ENCODE measurements at regions not wholly inside any gene's neighbourhood (a gene's known extent, or its start where the extent isn't known, plus 50 kb on each side); places are given as distances from the start of the nearest gene placed in this dataset.

DNA sequence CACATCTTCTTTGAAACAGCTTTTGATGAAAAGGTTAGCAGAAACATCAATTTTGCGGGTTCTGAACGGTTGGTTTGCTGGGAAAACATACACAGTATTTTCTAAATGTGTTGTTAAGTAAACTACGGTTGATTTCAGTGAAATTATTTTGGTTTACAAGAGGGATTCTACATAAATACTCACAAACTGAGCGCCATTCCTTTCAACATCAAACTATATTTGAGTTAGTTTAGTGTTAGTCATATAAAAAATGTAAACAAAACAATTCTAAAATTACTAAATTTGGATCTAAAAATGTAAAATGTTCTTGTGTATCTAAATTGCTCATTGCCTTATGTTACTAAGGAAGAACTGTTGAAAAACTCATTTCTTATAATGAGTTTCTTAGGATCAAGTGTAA, 425.6 kb downstream of the PCDH18 start:
- no peak for TF ChIP-seq CTCF (IDR thresholded peaks at IDR 0.05)
- Histone ChIP-seq H3K9ac (no peak overlapping the region), H3K4me2 (ENCODE audit: low read length) (no peak overlapping the region), H3K4me1 (no peaks in the 10 kb centered on the region), H3K27ac (no peak overlapping the region), H2AFZ (no peak overlapping the region), H3K36me3 (ENCODE audit: control insufficient read depth, insufficient read depth, low read length) (no peaks in the 10 kb centered on the region), H3K4me3 (ENCODE audit: low read depth, low read length) (no peak overlapping the region), H3K79me2 (no peaks in the 10 kb centered on the region), H3K27me3 (ENCODE audit: control insufficient read depth, insufficient read depth, low read length) (no peaks in the 10 kb centered on the region), H3K9me3 (ENCODE audit: control insufficient read depth, low read length) (no peaks in the 10 kb centered on the region)

- H3K9me3 ChIP-seq (ENCODE audit: control insufficient read depth, low read length): no peaks in the 10 kb centered on the region
- no peak overlapping the region for H3K27ac ChIP-seq
- H3K4me3 ChIP-seq (ENCODE audit: low read depth, low read length): no peak overlapping the region
- no peak overlapping the region for H2AFZ ChIP-seq
- no peaks in the 10 kb centered on the region for H3K36me3 ChIP-seq (ENCODE audit: control insufficient read depth, insufficient read depth, low read length)
- no peaks in the 10 kb centered on the region for H3K27me3 ChIP-seq (ENCODE audit: control insufficient read depth, insufficient read depth, low read length)
- H3K79me2 ChIP-seq: no peaks in the 10 kb centered on the region
- H3K4me2 ChIP-seq (ENCODE audit: low read length): no peak overlapping the region
- H3K9ac ChIP-seq: no peak overlapping the region
- no peak for TF ChIP-seq CTCF (IDR thresholded peaks at IDR 0.05)
- H3K4me1 ChIP-seq: no peaks in the 10 kb centered on the region
Measured at GRCh38 chr4:137106287-137106686, 426.0 kb downstream of the PCDH18 start.

- no peak overlapping the region for H3K9ac ChIP-seq
- no peak for TF ChIP-seq CTCF (IDR thresholded peaks at IDR 0.05)
- no peaks in the 10 kb centered on the region for H3K27me3 ChIP-seq (ENCODE audit: control insufficient read depth, insufficient read depth, low read length)
- no peaks in the 10 kb centered on the region for H3K9me3 ChIP-seq (ENCODE audit: control insufficient read depth, low read length)
- no peak overlapping the region for H3K4me3 ChIP-seq (ENCODE audit: low read depth, low read length)
- H3K27ac ChIP-seq: no peak overlapping the region
- H3K4me1 ChIP-seq: no peaks in the 10 kb centered on the region
- no peak overlapping the region for H3K4me2 ChIP-seq (ENCODE audit: low read length)
- H3K36me3 ChIP-seq (ENCODE audit: control insufficient read depth, insufficient read depth, low read length): no peaks in the 10 kb centered on the region
- no peak overlapping the region for H2AFZ ChIP-seq
- no peaks in the 10 kb centered on the region for H3K79me2 ChIP-seq
Measured at GRCh38 chr4:137090951-137091350, 441.3 kb downstream of the PCDH18 start.

DNA sequence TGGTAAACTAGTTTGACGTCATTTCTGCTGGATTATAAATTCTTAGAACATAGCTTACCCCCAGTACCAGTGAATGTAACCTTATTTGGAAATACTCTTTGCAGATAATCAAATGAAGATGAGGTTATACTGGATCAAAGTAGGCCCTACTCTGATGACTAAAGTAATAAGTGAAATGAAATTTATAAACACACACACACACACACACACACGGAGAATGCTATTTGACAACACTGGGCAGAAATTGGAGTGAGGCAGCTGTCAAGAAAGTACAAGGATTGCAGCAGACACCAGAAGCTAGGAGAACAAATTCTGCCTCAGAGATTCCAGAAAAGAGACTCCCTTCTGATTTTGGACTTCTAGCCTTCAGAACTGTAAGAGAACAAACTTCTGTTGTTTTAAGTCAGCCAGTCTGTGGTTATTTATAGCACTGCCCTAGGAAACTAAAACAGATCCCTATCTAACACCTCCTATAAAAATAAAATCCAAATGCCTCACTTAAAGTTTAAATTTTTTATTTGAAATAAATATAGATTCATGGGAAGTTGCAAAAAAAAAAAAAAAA, 448.6 kb downstream of the PCDH18 start:
- Histone ChIP-seq H3K36me3 (ENCODE audit: control insufficient read depth, insufficient read depth, low read length) (no peaks in the 10 kb centered on the region), H3K9ac (no peak overlapping the region), H3K27ac (no peak overlapping the region), H3K4me2 (ENCODE audit: low read length) (no peak overlapping the region), H3K4me3 (ENCODE audit: low read depth, low read length) (no peak overlapping the region), H2AFZ (no peak overlapping the region), H3K9me3 (ENCODE audit: control insufficient read depth, low read length) (no peaks in the 10 kb centered on the region), H3K4me1 (no peaks in the 10 kb centered on the region), H3K27me3 (ENCODE audit: control insufficient read depth, insufficient read depth, low read length) (no peaks in the 10 kb centered on the region), H3K79me2 (no peaks in the 10 kb centered on the region)
- no peak for TF ChIP-seq CTCF (IDR thresholded peaks at IDR 0.05)

DNA sequence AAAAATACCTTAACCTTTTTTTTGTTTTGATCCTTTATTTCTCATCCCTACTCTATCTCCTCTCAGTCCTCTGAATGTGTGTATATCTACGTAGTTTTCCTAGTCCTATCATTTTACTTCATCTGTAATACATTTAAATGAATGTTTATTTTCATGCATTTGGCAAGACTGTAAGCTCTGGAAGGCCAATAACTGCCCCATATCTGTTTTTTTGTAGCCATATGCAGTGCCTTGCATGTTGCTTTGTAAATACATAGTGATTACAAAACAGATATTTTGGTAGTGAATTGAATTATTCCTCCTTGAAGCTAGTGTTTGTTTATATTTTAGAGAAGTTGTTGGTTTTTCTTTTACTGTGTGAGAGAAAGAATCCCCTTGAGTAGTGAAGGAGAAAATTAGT, 450.2 kb downstream of the PCDH18 start:
- Histone ChIP-seq H3K9ac (no peak overlapping the region), H3K27me3 (ENCODE audit: control insufficient read depth, insufficient read depth, low read length) (no peaks in the 10 kb centered on the region), H2AFZ (no peak overlapping the region), H3K9me3 (ENCODE audit: control insufficient read depth, low read length) (no peaks in the 10 kb centered on the region), H3K4me1 (no peaks in the 10 kb centered on the region), H3K4me2 (ENCODE audit: low read length) (no peak overlapping the region), H3K79me2 (no peaks in the 10 kb centered on the region), H3K4me3 (ENCODE audit: low read depth, low read length) (no peak overlapping the region), H3K36me3 (ENCODE audit: control insufficient read depth, insufficient read depth, low read length) (no peaks in the 10 kb centered on the region), H3K27ac (no peak overlapping the region)
- no peak for TF ChIP-seq CTCF (IDR thresholded peaks at IDR 0.05)

Data from parathyroid adenoma (tissue), 2 donors.